ENCODE measurements at regions not wholly inside any gene's neighbourhood (a gene's known extent, or its start where the extent isn't known, plus 50 kb on each side); places are given as distances from the start of the nearest gene placed in this dataset.

- no peak overlapping the region for H3K4me3 ChIP-seq (ENCODE audit: low read depth, low read length)
- no peak for TF ChIP-seq CTCF (IDR thresholded peaks at IDR 0.05; ENCODE audit: borderline replicate concordance, insufficient read depth, low read depth, low read length)
These were observed 192.8 kb upstream of the S1PR3 start for GRCh38 chr9:88798476-88798875.

GRCh38 chr9:88799541-88800328, 191.5 kb upstream of the S1PR3 start:
- no peak overlapping the region for H3K4me3 ChIP-seq (ENCODE audit: low read depth, low read length)
- no peak for TF ChIP-seq CTCF (IDR thresholded peaks at IDR 0.05; ENCODE audit: borderline replicate concordance, insufficient read depth, low read depth, low read length)

- no peak overlapping the region for H3K4me3 ChIP-seq (ENCODE audit: low read depth, low read length)
- no peak for TF ChIP-seq CTCF (IDR thresholded peaks at IDR 0.05; ENCODE audit: borderline replicate concordance, insufficient read depth, low read depth, low read length)
These were observed 191.0 kb upstream of the S1PR3 start for GRCh38 chr9:88800329-88800682.

GRCh38 chr9:88801214-88801796, 190.0 kb upstream of the S1PR3 start:
- no peak for TF ChIP-seq CTCF (IDR thresholded peaks at IDR 0.05; ENCODE audit: borderline replicate concordance, insufficient read depth, low read depth, low read length)
- H3K4me3 ChIP-seq (ENCODE audit: low read depth, low read length), result no peak overlapping the region

GRCh38 chr9:88802533-88802932, 188.7 kb upstream of the S1PR3 start:
- no peak for TF ChIP-seq CTCF (IDR thresholded peaks at IDR 0.05; ENCODE audit: borderline replicate concordance, insufficient read depth, low read depth, low read length)
- no peak overlapping the region for H3K4me3 ChIP-seq (ENCODE audit: low read depth, low read length)

GRCh38 chr9:88803546-88804253, 187.6 kb upstream of the S1PR3 start:
- no peak overlapping the region for H3K4me3 ChIP-seq (ENCODE audit: low read depth, low read length)
- no peak for TF ChIP-seq CTCF (IDR thresholded peaks at IDR 0.05; ENCODE audit: borderline replicate concordance, insufficient read depth, low read depth, low read length)
